ENCODE measurements at regions not wholly inside any gene's neighbourhood (a gene's known extent, or its start where the extent isn't known, plus 50 kb on each side); places are given as distances from the start of the nearest gene placed in this dataset.

- TF ChIP-seq ZNF462 (CRISPR knock-in tag; IDR thresholded peaks at IDR 0.05) (no peak), ZNF331 (CRISPR knock-in tag; IDR thresholded peaks at IDR 0.05; ENCODE audit: low read depth) (no peak)
These were observed 195.2 kb downstream of the RHOU start (continued) for GRCh38 chr1:228930479-228930957.

GRCh38 chr1:228933753-228934152, 198.5 kb downstream of the RHOU start:
- Histone ChIP-seq H3F3A (replicated peaks; ENCODE audit: low read depth) (no peaks in the 10 kb centered on the region), H3K79me2 (replicated peaks; ENCODE audit: insufficient read depth) (no peaks in the 10 kb centered on the region), H3K36me3 (ENCODE audit: insufficient read depth) (no peaks in the 10 kb centered on the region), H2AFZ (no peak overlapping the region), H3K4me1 (ENCODE audit: insufficient read depth) (peaks cover 8% of the 10 kb centered on the region; the same call in 1 of the 2 replicates), H3K4me2 (no peak overlapping the region), H3K27me3 (ENCODE audit: insufficient read depth) (no peaks in the 10 kb centered on the region), H3K9me2 (ENCODE audit: insufficient read depth) (0 out of 2 replicates have a peak, but pooled peaks cover 9% of the 10 kb centered on the region), H3K27ac (ENCODE audit: low read depth) (no peak overlapping the region), H3K4me3 (no peak overlapping the region), H4K20me1 (replicated peaks; ENCODE audit: insufficient read depth) (no peaks in the 10 kb centered on the region)
- Mint-ChIP-seq H3K36me3 (ENCODE audit: low read depth) (peaks cover 3% of the 10 kb centered on the region; the same call in 1 of the 3 replicates), H3K27ac (no peak overlapping the region), H3K27me3 (ENCODE audit: insufficient read depth, low read depth, poor library complexity) (peaks cover 6% of the 10 kb centered on the region), H3K4me3 (no peak overlapping the region), H3K4me1 (peaks cover 18% of the 10 kb centered on the region), H3K9me3 (peaks cover 7% of the 10 kb centered on the region; the same call in 2 of the 3 replicates)
- DNase-seq (ENCODE audit: low spot score) (no peak), ATAC-seq (no peak)
- no peak for TF ChIP-seq REST (IDR thresholded peaks at IDR 0.05; ENCODE audit: unreplicated experiment)

All from GM23338 (cell line).